Spleen (tissue), 7 donors: ENCODE measurements at regions not wholly inside any gene's neighbourhood (a gene's known extent, or its start where the extent isn't known, plus 50 kb on each side); places are given as distances from the start of the nearest gene placed in this dataset.
A peak's percentile ranks its signal among the peaks of the same experiment; 100 is the strongest.

Source experiments
- CTCF ChIP-seq, 11 experiments: fragments of 200-600 bp in 7 of 11; fragments of 450-650 bp in 4 of 11; sonication (generic) in 4 of 11; IDR thresholded peaks in 8 of 11; conservative IDR thresholded peaks in 3 of 11; 1 replicate in 7 of 11; 2 replicates in 4 of 11; pipeline versions ENCODE4 v1.4.0 to v1.8.0; 2016 to 2021; ENCODE audit warnings: antibody characterized with exemption in 11 of 11, inconsistent platforms in 4 of 11, mild to moderate bottlenecking in 1 of 11
- POLR2A ChIP-seq, 3 donors: fragments of 450-650 bp; IDR thresholded peaks; one replicate each; pipeline ENCODE4 v1.5.1; 2017; ENCODE audit warnings: antibody characterized with exemption in 3 of 3, mild to moderate bottlenecking in 1 of 3
- donor health status: DM: no; HTN: no; CAD: no; lungs with moderate emphysema.
- donor health status: DM: no; HTN: no; CAD: no.
- donor health status: DM: no; HTN: no; CAD: no.

- TF ChIP-seq POLR2A (IDR thresholded peaks at IDR 0.05) (peak in 1 of 3 donors; percentile 8), CTCF (IDR thresholded peaks at IDR 0.05 in 8 of 11, conservative IDR thresholded peaks at IDR 0.05 in 3 of 11) (no peak)
Observed at GRCh38 chr2:60353406-60353800, 200.1 kb downstream of the BCL11A start.
